Loucy (cell line): ENCODE measurements at regions not wholly inside any gene's neighbourhood (a gene's known extent, or its start where the extent isn't known, plus 50 kb on each side); places are given as distances from the start of the nearest gene placed in this dataset.
"Not testable (repeated sequence)": the region's sequence is repeated elsewhere in the genome, so short reads cannot be mapped to it uniquely, and the experiment has no call there.

Experiments
- EZH2phosphoT487 ChIP-seq: fragments of 200-600 bp; IDR thresholded peaks from 2 replicates; pipeline ENCODE4 v1.6.1; 2018; ENCODE audit warnings: antibody characterized with exemption, mild to moderate bottlenecking, moderate library complexity, borderline replicate concordance
- TF ChIP-seq, protein P1 (sequence below): fragments of 200-600 bp; sonication (generic); conservative IDR thresholded peaks from 2 replicates; pipeline ENCODE4 v1.5.1; 2014; ENCODE audit warnings: mild to moderate bottlenecking, antibody characterized with exemption, low read length

- TF ChIP-seq, protein P1, sequence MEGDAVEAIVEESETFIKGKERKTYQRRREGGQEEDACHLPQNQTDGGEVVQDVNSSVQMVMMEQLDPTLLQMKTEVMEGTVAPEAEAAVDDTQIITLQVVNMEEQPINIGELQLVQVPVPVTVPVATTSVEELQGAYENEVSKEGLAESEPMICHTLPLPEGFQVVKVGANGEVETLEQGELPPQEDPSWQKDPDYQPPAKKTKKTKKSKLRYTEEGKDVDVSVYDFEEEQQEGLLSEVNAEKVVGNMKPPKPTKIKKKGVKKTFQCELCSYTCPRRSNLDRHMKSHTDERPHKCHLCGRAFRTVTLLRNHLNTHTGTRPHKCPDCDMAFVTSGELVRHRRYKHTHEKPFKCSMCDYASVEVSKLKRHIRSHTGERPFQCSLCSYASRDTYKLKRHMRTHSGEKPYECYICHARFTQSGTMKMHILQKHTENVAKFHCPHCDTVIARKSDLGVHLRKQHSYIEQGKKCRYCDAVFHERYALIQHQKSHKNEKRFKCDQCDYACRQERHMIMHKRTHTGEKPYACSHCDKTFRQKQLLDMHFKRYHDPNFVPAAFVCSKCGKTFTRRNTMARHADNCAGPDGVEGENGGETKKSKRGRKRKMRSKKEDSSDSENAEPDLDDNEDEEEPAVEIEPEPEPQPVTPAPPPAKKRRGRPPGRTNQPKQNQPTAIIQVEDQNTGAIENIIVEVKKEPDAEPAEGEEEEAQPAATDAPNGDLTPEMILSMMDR = not testable (repeated sequence)
- TF ChIP-seq EZH2phosphoT487 = not testable (repeated sequence)
Observed at GRCh38 chr15:44849701-44850403, 106.6 kb upstream of the TERB2 start.
